Peyer's patch (tissue), 4 donors: ENCODE measurements at regions not wholly inside any gene's neighbourhood (a gene's known extent, or its start where the extent isn't known, plus 50 kb on each side); places are given as distances from the start of the nearest gene placed in this dataset.

Source experiments
- CTCF ChIP-seq, 6 experiments: fragments of 450-650 bp in 4 of 6; fragments of 200-600 bp in 2 of 6; sonication (generic) in 1 of 6; IDR thresholded peaks; one replicate each; pipeline ENCODE4 v1.5.1; 2017 to 2019; ENCODE audit warnings: antibody characterized with exemption in 6 of 6, mild to moderate bottlenecking in 3 of 6, moderate library complexity in 1 of 6
- POLR2A ChIP-seq, 2 donors: fragments of 450-650 bp; IDR thresholded peaks; one replicate each; pipeline ENCODE4 v1.5.1; 2017; ENCODE audit warnings: antibody characterized with exemption in 2 of 2, mild to moderate bottlenecking in 2 of 2, moderate library complexity in 2 of 2

GRCh38 chr13:33362986-33363727 is 77.6 kb upstream of the STARD13 start:
- TF ChIP-seq CTCF (IDR thresholded peaks at IDR 0.05) (no peak), POLR2A (IDR thresholded peaks at IDR 0.05) (no peak)
